Stomach (tissue), 8 donors: ENCODE measurements at regions not wholly inside any gene's neighbourhood (a gene's known extent, or its start where the extent isn't known, plus 50 kb on each side); places are given as distances from the start of the nearest gene placed in this dataset.

Experiments
- DNase-seq, 2 donors: peaks; one replicate each; pipeline versions ENCODE4 v3.0.0 to v3.0.0-alpha.2; 2013 to 2019
- H3K27ac ChIP-seq, 5 donors: fragments of 200-600 bp in 4 of 5; sonication (generic) in 4 of 5; one replicate each; pipeline ENCODE4 v1.5.1; 2013 to 2019; ENCODE audit warnings: mild to moderate bottlenecking in 1 of 5, moderate library complexity in 1 of 5
- H3K27me3 ChIP-seq, 3 donors: fragments of 200-600 bp; sonication (generic); one replicate each; pipeline ENCODE4 v1.5.1; 2017 to 2019; ENCODE audit warnings: mixed run types in 1 of 3
- H3K36me3 ChIP-seq, 4 donors: fragments of 200-600 bp; sonication (generic); 1 replicate in 3 of 4; 2 replicates in 1 of 4; pipeline ENCODE4 v1.5.1; 2016 to 2019
- H3K4me1 ChIP-seq, 4 donors: fragments of 200-600 bp; sonication (generic); one replicate each; pipeline ENCODE4 v1.5.1; 2016 to 2019
- H3K4me3 ChIP-seq, 4 donors: fragments of 200-600 bp; sonication (generic) in 3 of 4; one replicate each; pipeline ENCODE4 v1.5.1; 2016 to 2019; ENCODE audit warnings: mild to moderate bottlenecking in 1 of 4
- H3K9me3 ChIP-seq, 4 donors: fragments of 200-600 bp; sonication (generic); one replicate each; pipeline ENCODE4 v1.5.1; 2016 to 2019
- POLR2A ChIP-seq, 4 donors: fragments of 450-650 bp; IDR thresholded peaks; one replicate each; pipeline ENCODE4 v1.6.1; 2016; ENCODE audit warnings: antibody characterized with exemption in 4 of 4, control low read depth in 2 of 4, mild to moderate bottlenecking in 1 of 4, moderate library complexity in 1 of 4
- POLR2AphosphoS5 ChIP-seq, 3 donors: sonication (generic); formaldehyde crosslinking; IDR thresholded peaks; one replicate each; pipeline ENCODE4 v1.6.1; 2016; ENCODE audit warnings: antibody characterized with exemption in 3 of 3
- WGBS, 5 donors: extraction: QIAGEN DNeasy Blood & Tissue Kit in 3 of 5; methylation state at CpG; one replicate each; pipeline versions ENCODE4 v1.1.5 to v1.1.7; 2013 to 2018; 5-methylcytosine and 5-hydroxymethylcytosine counted together
- intact Hi-C: fragments of 100-400 bp; cut with DNase I; formaldehyde crosslinking; loops from one replicate; pipeline ENCODE4 v1.15.1; 2023; ENCODE audit warnings: low total_unique reads
- donor health status: healthy with polysubstance abuse.
- donor health status: Bipolar disorder and iron deficiency.
- donor health status: healthy.

DNA sequence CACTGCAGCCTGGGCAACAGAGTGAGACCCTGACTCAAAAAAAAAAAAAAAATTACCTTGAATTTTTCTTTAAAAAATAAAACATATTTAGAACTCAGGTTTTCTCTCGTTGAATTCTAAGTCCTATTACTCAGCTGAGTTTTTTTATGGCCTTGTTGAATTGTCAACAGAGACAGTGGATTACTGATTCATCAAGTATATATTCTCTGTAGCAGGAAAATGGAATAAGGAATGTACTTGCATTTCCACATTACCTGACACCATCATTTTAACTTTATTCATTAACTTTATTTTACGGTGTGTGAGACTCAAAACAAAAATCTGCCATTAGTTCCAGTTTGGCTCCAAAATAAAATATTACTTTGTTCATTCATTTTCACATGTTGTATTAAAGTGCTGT lies 53.8 kb upstream of the APP start:
- Histone ChIP-seq H3K27ac (no peak overlapping the region), H3K27me3 (no peaks in the 10 kb centered on the region), H3K4me1 (peaks cover 0 to 11% (median 5%) of the 10 kb centered on the region in 4 donors), H3K4me3 (no peak overlapping the region), H3K36me3 (no peaks in the 10 kb centered on the region), H3K9me3 (no peaks in the 10 kb centered on the region)
- TF ChIP-seq POLR2AphosphoS5 (IDR thresholded peaks at IDR 0.05), result no peak
- TF ChIP-seq POLR2A (IDR thresholded peaks at IDR 0.05), result no peak
- no peak for DNase-seq
- 71 to 94% (median 90%) methylated on average over 2 of the region's 2 CpGs for WGBS, 5 donors
- intact Hi-C loops, result no loop called here
